Natural killer cell (primary cell): ENCODE measurements at regions not wholly inside any gene's neighbourhood (a gene's known extent, or its start where the extent isn't known, plus 50 kb on each side); places are given as distances from the start of the nearest gene placed in this dataset.

Experiments
- ATAC-seq, 3 donors: fragments of 150-1000 bp in 2 of 3; fragments of 200-7000 bp in 1 of 3; cut with Tn5 transposase; 1 replicate in 1 of 3; 2 replicates in 2 of 3; pipeline ENCODE4 v1.10.0; 2021; ENCODE audit warnings: mild to moderate bottlenecking in 2 of 3, moderate library complexity in 2 of 3
- DNase-seq, 2 donors: peaks; one replicate each; pipeline versions ENCODE4 v3.0.0 to v3.0.0-alpha.2; 2013 to 2021; ENCODE audit warnings: mixed read lengths in 1 of 2
- H3K27ac ChIP-seq: one replicate; pipeline ENCODE4 v1.5.1; 2013; ENCODE audit warnings: mild to moderate bottlenecking, low read length
- H3K27me3 ChIP-seq: one replicate; pipeline ENCODE4 v1.6.1; 2013; ENCODE audit warnings: low read length; ENCODE audit not compliant: control insufficient read depth, insufficient read depth
- H3K36me3 ChIP-seq: one replicate; pipeline ENCODE4 v1.6.1; 2013; ENCODE audit warnings: low read length; ENCODE audit not compliant: control insufficient read depth, insufficient read depth
- H3K4me1 ChIP-seq: one replicate; pipeline ENCODE4 v1.6.1; 2013; ENCODE audit warnings: low read length; ENCODE audit not compliant: control insufficient read depth, insufficient read depth
- H3K4me3 ChIP-seq: one replicate; pipeline ENCODE4 v1.5.1; 2013; ENCODE audit warnings: low read length
- H3K9me3 ChIP-seq: one replicate; pipeline ENCODE4 v1.6.1; 2013; ENCODE audit warnings: low read length; ENCODE audit not compliant: control insufficient read depth, insufficient read depth
- H3K27ac Mint-ChIP-seq, 2 donors: one replicate each; pipeline ENCODE4 v1.8.0; 2022; ENCODE audit warnings: mild to moderate bottlenecking in 2 of 2, mixed read lengths in 2 of 2, moderate library complexity in 1 of 2
- H3K27me3 Mint-ChIP-seq, 2 donors: one replicate each; pipeline ENCODE4 v1.8.0; 2022; ENCODE audit warnings: low read depth in 2 of 2, mixed read lengths in 2 of 2
- H3K36me3 Mint-ChIP-seq: one replicate; pipeline ENCODE4 v1.8.0; 2022; ENCODE audit warnings: mixed read lengths
- H3K4me1 Mint-ChIP-seq, 2 donors: one replicate each; pipeline ENCODE4 v1.8.0; 2022; ENCODE audit warnings: mixed read lengths in 2 of 2
- H3K4me3 Mint-ChIP-seq: one replicate; pipeline ENCODE4 v1.8.0; 2022; ENCODE audit warnings: mild to moderate bottlenecking, moderate library complexity, mixed read lengths
- H3K9me3 Mint-ChIP-seq, 2 donors: one replicate each; pipeline ENCODE4 v1.8.0; 2022; ENCODE audit warnings: mixed read lengths in 2 of 2
- WGBS: methylation state at CpG from one replicate; pipeline ENCODE4 v1.1.7; 2013; ENCODE audit warnings: missing lambda C conversion rate; ENCODE audit not compliant: insufficient coverage; 5-methylcytosine and 5-hydroxymethylcytosine counted together
- intact Hi-C: fragments of 100-400 bp; cut with micrococcal nuclease; formaldehyde crosslinking; loops from one replicate; pipeline ENCODE4 v1.14.2; 2022
- TF ChIP-seq, protein P1 (sequence below): fragments of 200-600 bp; IDR thresholded peaks from one replicate; pipeline ENCODE4 v1.8.0; 2022; ENCODE audit warnings: antibody characterized with exemption

DNA sequence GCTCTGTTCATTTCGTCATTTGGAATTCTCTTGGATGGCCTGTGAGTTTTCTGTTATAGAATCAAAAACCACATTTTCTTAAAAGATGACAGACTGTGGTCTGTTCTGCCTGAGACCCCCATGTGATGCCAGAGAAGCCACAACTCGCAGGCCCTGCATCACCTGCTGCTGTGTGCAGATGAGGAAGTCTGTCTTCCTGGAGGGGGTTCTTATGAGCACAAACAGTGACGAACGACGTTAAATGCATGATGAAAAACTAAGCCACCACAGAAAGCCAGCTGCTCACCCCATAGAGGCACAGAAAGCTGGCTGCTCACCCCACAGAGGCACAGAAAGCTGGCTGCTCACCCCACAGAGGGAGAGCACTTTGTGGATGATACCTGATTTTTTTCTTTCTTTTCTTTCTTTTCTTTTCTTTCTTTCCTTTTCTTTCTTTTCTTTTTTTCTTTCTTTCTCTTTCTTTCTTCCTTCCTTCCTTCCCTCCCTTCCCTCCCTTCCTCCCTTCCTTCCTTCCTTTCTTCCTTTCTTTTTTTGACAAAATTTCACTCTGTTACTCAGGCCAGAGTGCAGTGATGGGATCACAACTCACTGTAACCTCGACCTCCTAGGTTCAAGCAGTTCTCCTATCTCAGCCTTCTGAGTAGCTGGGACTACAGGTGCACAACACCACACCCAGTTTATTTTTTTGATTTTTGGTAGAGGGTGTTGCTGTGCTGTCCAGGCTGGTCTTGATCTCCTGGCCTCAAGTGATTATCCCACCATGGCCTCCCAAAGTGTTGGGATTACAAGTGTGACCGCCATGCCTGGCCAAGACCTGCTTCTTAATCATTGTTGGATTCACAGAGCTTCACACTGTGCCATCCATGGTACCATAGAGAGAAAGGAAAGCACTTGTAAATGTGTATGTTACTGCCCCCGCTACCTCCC, 1191.4 kb downstream of the UQCRFS1 start:
- H3K27me3 ChIP-seq: no peaks in the 10 kb centered on the region
- WGBS: 40% methylated on average over 7 of the region's 8 CpGs
- H3K4me1 ChIP-seq: no peaks in the 10 kb centered on the region
- no peak overlapping the region for H3K27ac ChIP-seq
- no peaks in the 10 kb centered on the region for H3K36me3 Mint-ChIP-seq
- TF ChIP-seq, protein P1, sequence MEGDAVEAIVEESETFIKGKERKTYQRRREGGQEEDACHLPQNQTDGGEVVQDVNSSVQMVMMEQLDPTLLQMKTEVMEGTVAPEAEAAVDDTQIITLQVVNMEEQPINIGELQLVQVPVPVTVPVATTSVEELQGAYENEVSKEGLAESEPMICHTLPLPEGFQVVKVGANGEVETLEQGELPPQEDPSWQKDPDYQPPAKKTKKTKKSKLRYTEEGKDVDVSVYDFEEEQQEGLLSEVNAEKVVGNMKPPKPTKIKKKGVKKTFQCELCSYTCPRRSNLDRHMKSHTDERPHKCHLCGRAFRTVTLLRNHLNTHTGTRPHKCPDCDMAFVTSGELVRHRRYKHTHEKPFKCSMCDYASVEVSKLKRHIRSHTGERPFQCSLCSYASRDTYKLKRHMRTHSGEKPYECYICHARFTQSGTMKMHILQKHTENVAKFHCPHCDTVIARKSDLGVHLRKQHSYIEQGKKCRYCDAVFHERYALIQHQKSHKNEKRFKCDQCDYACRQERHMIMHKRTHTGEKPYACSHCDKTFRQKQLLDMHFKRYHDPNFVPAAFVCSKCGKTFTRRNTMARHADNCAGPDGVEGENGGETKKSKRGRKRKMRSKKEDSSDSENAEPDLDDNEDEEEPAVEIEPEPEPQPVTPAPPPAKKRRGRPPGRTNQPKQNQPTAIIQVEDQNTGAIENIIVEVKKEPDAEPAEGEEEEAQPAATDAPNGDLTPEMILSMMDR: no peak
- H3K4me1 Mint-ChIP-seq: no peaks in the 10 kb centered on the region
- H3K27ac Mint-ChIP-seq: no peak overlapping the region
- H3K9me3 Mint-ChIP-seq: peaks cover 2 to 3% of the 10 kb centered on the region in 2 donors
- H3K27me3 Mint-ChIP-seq: no peaks in the 10 kb centered on the region
- H3K9me3 ChIP-seq: no peaks in the 10 kb centered on the region
- intact Hi-C loops: no loop called here
- no peak for ATAC-seq
- no peak for DNase-seq
- H3K4me3 Mint-ChIP-seq: no peak overlapping the region
- no peak overlapping the region for H3K4me3 ChIP-seq
- no peaks in the 10 kb centered on the region for H3K36me3 ChIP-seq

GRCh38 chr19:28020619-28021258, 1192.2 kb downstream of the UQCRFS1 start:
- no peaks in the 10 kb centered on the region for H3K27me3 Mint-ChIP-seq
- DNase-seq (no peak), ATAC-seq (no peak)
- H3K4me1 Mint-ChIP-seq: no peaks in the 10 kb centered on the region
- peaks cover 2 to 3% of the 10 kb centered on the region in 2 donors for H3K9me3 Mint-ChIP-seq
- H3K36me3 ChIP-seq: no peaks in the 10 kb centered on the region
- TF ChIP-seq, protein P1: no peak
- H3K27ac ChIP-seq: no peak overlapping the region
- no peaks in the 10 kb centered on the region for H3K4me1 ChIP-seq
- no peaks in the 10 kb centered on the region for H3K9me3 ChIP-seq
- 64% methylated on average over 5 of the region's 7 CpGs for WGBS
- no peak overlapping the region for H3K4me3 ChIP-seq
- no peak overlapping the region for H3K4me3 Mint-ChIP-seq
- intact Hi-C loops: no loop called here
- no peaks in the 10 kb centered on the region for H3K36me3 Mint-ChIP-seq
- no peaks in the 10 kb centered on the region for H3K27me3 ChIP-seq
- no peak overlapping the region for H3K27ac Mint-ChIP-seq

- intact Hi-C loops: no loop called here
- no peaks in the 10 kb centered on the region for H3K4me1 Mint-ChIP-seq
- no peaks in the 10 kb centered on the region for H3K4me1 ChIP-seq
- no peaks in the 10 kb centered on the region for H3K9me3 ChIP-seq
- H3K36me3 Mint-ChIP-seq: no peaks in the 10 kb centered on the region
- H3K9me3 Mint-ChIP-seq: peaks cover 2 to 3% of the 10 kb centered on the region in 2 donors
- no peaks in the 10 kb centered on the region for H3K27me3 ChIP-seq
- H3K27ac Mint-ChIP-seq: no peak overlapping the region
- H3K27ac ChIP-seq: no peak overlapping the region
- H3K4me3 ChIP-seq: no peak overlapping the region
- H3K4me3 Mint-ChIP-seq: no peak overlapping the region
- no peaks in the 10 kb centered on the region for H3K27me3 Mint-ChIP-seq
- 84% methylated on average over 7 of the region's 7 CpGs for WGBS
- DNase-seq (no peak), ATAC-seq (no peak)
- TF ChIP-seq, protein P1: no peak
- no peaks in the 10 kb centered on the region for H3K36me3 ChIP-seq
Observed at GRCh38 chr19:28019901-28020300, 1193.0 kb downstream of the UQCRFS1 start.
